Psoas muscle (tissue), 7 donors: ENCODE measurements at regions not wholly inside any gene's neighbourhood (a gene's known extent, or its start where the extent isn't known, plus 50 kb on each side); places are given as distances from the start of the nearest gene placed in this dataset.

Source experiments
- ATAC-seq, 4 donors: fragments of 200-7000 bp; cut with Tn5 transposase; one replicate each; pipeline ENCODE4 v1.9.1; 2020; ENCODE audit warnings: moderate library complexity in 3 of 4, mild to moderate bottlenecking in 2 of 4
- DNase-seq, 2 donors: peaks; one replicate each; pipeline ENCODE4 v3.0.0-alpha.2; 2020
- H3K27ac ChIP-seq: fragments of 200-600 bp; one replicate; pipeline ENCODE4 v1.8.0; 2022
- H3K27me3 ChIP-seq, 3 donors: fragments of 200-600 bp in 1 of 3; one replicate each; pipeline versions ENCODE4 v1.6.1 to v1.8.0; 2013 to 2022; ENCODE audit warnings: low read length in 2 of 3, mild to moderate bottlenecking in 2 of 3, moderate library complexity in 1 of 3; ENCODE audit not compliant: insufficient read depth in 3 of 3
- H3K36me3 ChIP-seq, 2 donors: fragments of 200-600 bp in 1 of 2; one replicate each; pipeline versions ENCODE4 v1.6.1 to v1.8.0; 2013 to 2022; ENCODE audit warnings: low read depth in 1 of 2, mild to moderate bottlenecking in 1 of 2, moderate library complexity in 1 of 2; ENCODE audit not compliant: insufficient read depth in 1 of 2
- H3K4me1 ChIP-seq: fragments of 200-600 bp; one replicate; pipeline ENCODE4 v1.8.0; 2022
- H3K4me3 ChIP-seq: fragments of 200-600 bp; one replicate; pipeline ENCODE4 v1.8.0; 2022; ENCODE audit warnings: mild to moderate bottlenecking
- H3K9me3 ChIP-seq: fragments of 200-600 bp; one replicate; pipeline ENCODE4 v1.8.0; 2022
- CTCF ChIP-seq: fragments of 200-600 bp; IDR thresholded peaks from one replicate; pipeline ENCODE4 v1.8.0; 2022; ENCODE audit warnings: antibody characterized with exemption
- whole genome bisulfite sequencing, 3 donors: extraction: QIAGEN DNeasy Blood & Tissue Kit; methylation state at CpG; one replicate each; pipeline versions ENCODE4 v1.1.6 to v1.1.7; 2013; 5-methylcytosine and 5-hydroxymethylcytosine counted together
- intact Hi-C, 2 donors: fragments of 100-400 bp; cut with DNase I; formaldehyde crosslinking; loops; one replicate each; pipeline versions ENCODE4 v1.11.0 to v1.14.2; 2022
- donor health status: healthy with polysubstance abuse.
- donor health status: DM: no; HTN: no; CAD: no; lungs with moderate emphysema.
- donor health status: Bipolar disorder and iron deficiency.
- donor health status: healthy.
- donor health status: DM: yes; HTN: yes; CAD: no.
- donor health status: DM: no; HTN: no; CAD: no.
- donor health status: DM: yes; HTN: yes; CAD: no.

GRCh38 chr6:135640449-135641111 is 143.0 kb upstream of the AHI1 start:
- intact Hi-C loops, result no loop called here
- 68 to 75% (median 69%) methylated on average over 3 of the region's 3 CpGs for WGBS, 3 donors

GRCh38 chr6:135642912-135643311 is 145.4 kb upstream of the AHI1 start:
- ATAC-seq (no peak), DNase-seq (no peak)
- H3K9me3 ChIP-seq, result no peaks in the 10 kb centered on the region
- TF ChIP-seq CTCF, result no peak
- no peak overlapping the region for H3K4me3 ChIP-seq
- WGBS, 3 donors, result 88 to 95% (median 91%) methylated on average over 3 of the region's 3 CpGs
- H3K4me1 ChIP-seq, result no peaks in the 10 kb centered on the region
- intact Hi-C loops, result no loop called here
- no peaks in the 10 kb centered on the region for H3K27me3 ChIP-seq
- H3K36me3 ChIP-seq, result no peaks in the 10 kb centered on the region
- no peak overlapping the region for H3K27ac ChIP-seq

More at GRCh38 chr6:135640449-135641111, 143.0 kb upstream of the AHI1 start:
- ATAC-seq, result no peak
- Histone ChIP-seq H3K4me1 (no peaks in the 10 kb centered on the region), H3K4me3 (no peak overlapping the region), H3K27me3 (no peaks in the 10 kb centered on the region), H3K36me3 (no peaks in the 10 kb centered on the region), H3K9me3 (no peaks in the 10 kb centered on the region), H3K27ac (no peak overlapping the region)
- no peak for TF ChIP-seq CTCF
- no peak for DNase-seq

GRCh38 chr6:135644394-135644793 is 146.9 kb upstream of the AHI1 start:
- no peak overlapping the region for H3K27ac ChIP-seq
- H3K4me1 ChIP-seq, result no peaks in the 10 kb centered on the region
- no peak for TF ChIP-seq CTCF
- H3K9me3 ChIP-seq, result no peaks in the 10 kb centered on the region
- no peaks in the 10 kb centered on the region for H3K36me3 ChIP-seq
- WGBS, 3 donors, result 87 to 98% (median 95%) methylated on average over 3 of the region's 3 CpGs
- intact Hi-C loops, result no loop called here
- no peak overlapping the region for H3K4me3 ChIP-seq
- DNase-seq, result no peak
- ATAC-seq, result no peak
- no peaks in the 10 kb centered on the region for H3K27me3 ChIP-seq

- H3K27me3 ChIP-seq, result no peaks in the 10 kb centered on the region
- H3K4me3 ChIP-seq, result no peak overlapping the region
- intact Hi-C loops, result no loop called here
- no peak for ATAC-seq
- no peaks in the 10 kb centered on the region for H3K4me1 ChIP-seq
- TF ChIP-seq CTCF, result no peak
- DNase-seq, result no peak
- no peak overlapping the region for H3K27ac ChIP-seq
- H3K36me3 ChIP-seq, result no peaks in the 10 kb centered on the region
- H3K9me3 ChIP-seq, result no peaks in the 10 kb centered on the region
Observed at GRCh38 chr6:135647521-135647920, 150.0 kb upstream of the AHI1 start.
